GM10248 (cell line): ENCODE measurements at regions not wholly inside any gene's neighbourhood (a gene's known extent, or its start where the extent isn't known, plus 50 kb on each side); places are given as distances from the start of the nearest gene placed in this dataset.

ENCODE experiments used
- CTCF ChIA-PET: fragments of 300-600 bp; sonication (Branson Sonifier 250); formaldehyde crosslinking; extraction: SDS; loops from one replicate; lab custom pipeline; 2021; ENCODE audit warnings: antibody characterized with exemption; lab: Yijun Ruan, JAX
- POLR2A ChIA-PET: fragments of 350-650 bp; sonication (Branson Sonifier 250); formaldehyde crosslinking; extraction: SDS; loops from one replicate; lab custom pipeline; 2020; ENCODE audit warnings: antibody characterized with exemption; lab: Yijun Ruan, JAX
- DNase-seq: peaks from one replicate; pipeline ENCODE4 v3.0.0; 2012; ENCODE audit errors: extremely low spot score
- CTCF ChIP-seq: IDR thresholded peaks from 2 replicates; pipeline ENCODE4 v1.5.1; 2012; ENCODE audit warnings: mild to moderate bottlenecking, low read depth; ENCODE audit errors: extremely low read depth, missing control alignments, control extremely low read depth

GRCh38 chr6:137734875-137735182 is 132.2 kb upstream of the TNFAIP3 start:
- ChIA-PET POLR2A (no interaction called here), CTCF (interaction anchor here (1.0 to 2.1 kb wide), 5 partner anchors 10 to 65 kb away, joined by 3 to 7 read pairs (median 4); no protein-coding TSS in a partner anchor)

GRCh38 chr6:137736048-137736818 is 130.8 kb upstream of the TNFAIP3 start:
- ChIA-PET CTCF (interaction anchor here (1.1 to 1.2 kb wide), 3 partner anchors 17 to 32 kb away, joined by 3 to 4 read pairs (median 3); no protein-coding TSS in a partner anchor), POLR2A (no interaction called here)
- DNase-seq, result peak; percentile 46
- no peak for TF ChIP-seq CTCF

More at GRCh38 chr6:137734875-137735182, 132.2 kb upstream of the TNFAIP3 start:
- DNase-seq, result no peak
- TF ChIP-seq CTCF, result no peak

- TF ChIP-seq CTCF, result no peak
- no peak for DNase-seq
- ChIA-PET POLR2A (no interaction called here), CTCF (interaction anchor here (1.1 to 1.2 kb wide), 3 partner anchors 18 to 32 kb away, joined by 3 to 4 read pairs (median 3); no protein-coding TSS in a partner anchor)
These were observed 130.1 kb upstream of the TNFAIP3 start for GRCh38 chr6:137736911-137737310.

GRCh38 chr6:137737836-137738596 is 129.0 kb upstream of the TNFAIP3 start:
- DNase-seq, result no peak
- ChIA-PET POLR2A (no interaction called here), CTCF (interaction anchor here (1.0 to 1.1 kb wide), 2 partner anchors 8 to 17 kb away, joined by 3 read pairs; no protein-coding TSS in a partner anchor)
- TF ChIP-seq CTCF, result no peak

GRCh38 chr6:137738931-137739504 is 128.0 kb upstream of the TNFAIP3 start:
- DNase-seq, result no peak
- ChIA-PET POLR2A (no interaction called here), CTCF (interaction anchor here (0.7 to 1.1 kb wide), 3 partner anchors 9 to 16 kb away, joined by 3 read pairs; no protein-coding TSS in a partner anchor)
- no peak for TF ChIP-seq CTCF

- POLR2A ChIA-PET, result no interaction called here
- no peak for TF ChIP-seq CTCF
- CTCF ChIA-PET, result interaction anchor here (0.7 to 1.8 kb wide), 3 partner anchors 11 to 17 kb away, joined by 3 to 7 read pairs (median 3); no protein-coding TSS in a partner anchor
- DNase-seq, result no peak
These were observed 127.5 kb upstream of the TNFAIP3 start for GRCh38 chr6:137739544-137739943.
